ENCODE measurements at regions not wholly inside any gene's neighbourhood (a gene's known extent, or its start where the extent isn't known, plus 50 kb on each side); places are given as distances from the start of the nearest gene placed in this dataset.

DNA sequence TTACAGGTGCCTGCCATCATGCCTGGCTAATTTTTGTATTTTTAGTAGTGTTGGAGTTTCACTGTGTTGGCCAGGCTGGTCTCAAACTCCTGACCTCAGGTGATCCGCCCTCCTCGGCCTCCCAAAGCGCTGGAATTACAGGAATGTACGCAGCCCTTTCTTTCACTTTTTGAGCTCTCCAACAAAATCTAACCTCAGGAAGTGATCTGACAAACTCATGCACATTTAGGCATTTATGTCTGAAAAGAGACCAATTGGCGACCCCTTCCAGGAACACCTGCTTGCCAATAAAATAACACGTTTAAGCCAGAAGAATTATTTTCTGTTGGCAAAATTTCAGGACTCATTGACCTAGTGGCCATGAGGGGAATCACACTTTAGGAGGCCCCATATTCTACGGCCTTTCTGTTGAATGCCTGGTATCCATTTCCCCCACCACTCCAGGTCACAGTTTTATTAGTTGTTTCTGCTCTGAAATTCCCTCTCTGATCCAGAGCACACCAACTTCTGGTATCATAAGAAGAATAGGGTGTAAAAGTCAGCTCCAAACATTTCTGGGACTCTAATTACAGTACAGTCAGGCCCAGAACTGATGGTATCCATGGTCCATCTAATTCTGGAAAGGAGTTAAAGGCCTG, 65.8 kb upstream of the FRMD4A start:
- TF ChIP-seq, protein P1, sequence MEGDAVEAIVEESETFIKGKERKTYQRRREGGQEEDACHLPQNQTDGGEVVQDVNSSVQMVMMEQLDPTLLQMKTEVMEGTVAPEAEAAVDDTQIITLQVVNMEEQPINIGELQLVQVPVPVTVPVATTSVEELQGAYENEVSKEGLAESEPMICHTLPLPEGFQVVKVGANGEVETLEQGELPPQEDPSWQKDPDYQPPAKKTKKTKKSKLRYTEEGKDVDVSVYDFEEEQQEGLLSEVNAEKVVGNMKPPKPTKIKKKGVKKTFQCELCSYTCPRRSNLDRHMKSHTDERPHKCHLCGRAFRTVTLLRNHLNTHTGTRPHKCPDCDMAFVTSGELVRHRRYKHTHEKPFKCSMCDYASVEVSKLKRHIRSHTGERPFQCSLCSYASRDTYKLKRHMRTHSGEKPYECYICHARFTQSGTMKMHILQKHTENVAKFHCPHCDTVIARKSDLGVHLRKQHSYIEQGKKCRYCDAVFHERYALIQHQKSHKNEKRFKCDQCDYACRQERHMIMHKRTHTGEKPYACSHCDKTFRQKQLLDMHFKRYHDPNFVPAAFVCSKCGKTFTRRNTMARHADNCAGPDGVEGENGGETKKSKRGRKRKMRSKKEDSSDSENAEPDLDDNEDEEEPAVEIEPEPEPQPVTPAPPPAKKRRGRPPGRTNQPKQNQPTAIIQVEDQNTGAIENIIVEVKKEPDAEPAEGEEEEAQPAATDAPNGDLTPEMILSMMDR (IDR thresholded peaks at IDR 0.05): peak in 3 of 6 experiments; percentile 3 to 15 (median 9)
- no peak for TF ChIP-seq POLR2A (IDR thresholded peaks at IDR 0.05)
